GM19043 (cell line): ENCODE measurements at regions not wholly inside any gene's neighbourhood (a gene's known extent, or its start where the extent isn't known, plus 50 kb on each side); places are given as distances from the start of the nearest gene placed in this dataset.

Experiments
- ATAC-seq: cut with Tn5 transposase; IDR thresholded peaks from one replicate; pipeline ENCODE4 v1.9.1; 2021; ENCODE audit warnings: low read depth; ENCODE audit not compliant: unreplicated experiment

- no peak for ATAC-seq
Observed at GRCh38 chr20:47872341-47872740, 87.1 kb upstream of the SULF2 start.

GRCh38 chr20:47870475-47870874, 85.2 kb upstream of the SULF2 start:
- ATAC-seq: no peak

- no peak for ATAC-seq
Observed at GRCh38 chr20:47868744-47869143, 83.5 kb upstream of the SULF2 start.

- ATAC-seq: no peak
Observed at GRCh38 chr20:47868236-47868635, 83.0 kb upstream of the SULF2 start.

DNA sequence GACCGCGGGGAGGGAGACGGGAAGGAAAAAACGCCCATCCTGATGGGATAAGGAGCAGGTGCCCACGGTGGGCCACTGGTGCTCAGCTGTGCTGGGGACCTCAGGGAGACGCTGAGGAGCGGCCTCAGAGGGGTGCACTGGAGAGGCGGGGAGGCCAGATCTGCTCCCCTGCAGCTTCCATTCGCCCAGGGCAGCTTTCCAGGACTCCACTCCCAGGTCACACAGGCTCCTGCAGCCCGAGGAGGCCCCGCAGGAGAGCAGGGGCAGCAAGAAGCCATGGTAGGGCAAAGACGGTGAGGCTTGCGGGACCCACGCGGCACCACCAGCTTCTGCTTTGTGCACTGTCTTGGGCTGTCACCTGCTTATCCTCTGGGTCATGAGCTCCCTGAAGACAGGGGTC, 82.5 kb upstream of the SULF2 start:
- ATAC-seq: no peak

GRCh38 chr20:47866480-47866879, 81.2 kb upstream of the SULF2 start:
- ATAC-seq: no peak

DNA sequence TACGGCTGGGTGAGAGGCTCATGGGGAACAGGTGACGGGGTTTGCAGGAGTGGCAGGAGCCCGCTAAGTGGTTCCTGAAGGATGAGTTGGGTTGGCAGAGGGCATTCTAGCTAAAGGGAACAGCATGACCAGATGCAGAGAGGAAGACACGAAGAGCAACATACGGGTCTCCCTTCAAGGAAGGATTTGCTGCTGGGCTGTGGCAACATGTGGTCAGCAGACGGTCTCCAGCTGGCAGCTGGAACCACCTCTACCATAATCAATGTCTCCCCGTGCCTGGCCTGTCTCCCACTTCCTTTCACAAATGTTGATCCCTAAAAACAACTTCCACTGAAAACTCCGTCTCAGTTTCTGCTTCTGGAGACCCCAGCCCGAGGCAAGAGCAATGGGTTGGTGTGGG, 80.6 kb upstream of the SULF2 start:
- no peak for ATAC-seq

DNA sequence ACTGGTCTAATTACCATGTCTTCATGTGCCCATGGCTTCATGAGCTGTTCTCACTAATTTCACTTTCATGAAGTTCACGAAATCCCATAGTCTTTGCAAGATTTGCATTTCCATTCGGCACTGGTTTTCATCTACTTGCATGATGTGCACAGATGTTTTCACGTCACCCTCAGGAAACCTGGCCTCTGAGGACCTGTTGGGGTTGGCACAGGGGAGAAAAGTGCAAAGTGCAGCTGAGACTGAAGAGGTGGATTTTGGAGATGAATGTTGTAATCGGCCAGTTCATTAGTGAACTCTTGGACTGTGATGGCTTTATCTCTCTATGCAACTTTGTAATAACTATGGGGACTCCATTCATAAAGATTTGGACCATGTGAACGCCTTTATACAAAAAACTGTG, 80.2 kb upstream of the SULF2 start:
- ATAC-seq: no peak

DNA sequence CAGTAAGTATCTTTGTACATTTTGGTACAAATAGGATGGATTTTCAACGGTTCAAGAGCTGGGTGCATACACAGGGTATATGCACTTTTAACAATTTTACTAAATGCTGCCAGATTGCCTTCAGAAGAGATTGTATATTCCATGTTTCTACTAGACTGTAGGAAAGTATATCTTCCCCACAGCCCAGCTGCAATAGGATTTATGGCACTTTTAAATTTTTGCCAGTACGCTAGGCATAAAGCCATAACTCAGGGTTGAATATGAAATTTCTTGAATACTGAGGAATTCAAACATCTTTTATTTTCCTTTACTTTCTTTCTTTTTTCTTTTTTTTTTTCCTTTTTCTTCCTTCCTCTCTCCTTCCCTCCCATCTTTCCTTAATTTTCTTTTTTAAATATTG, 78.7 kb upstream of the SULF2 start:
- ATAC-seq: no peak

DNA sequence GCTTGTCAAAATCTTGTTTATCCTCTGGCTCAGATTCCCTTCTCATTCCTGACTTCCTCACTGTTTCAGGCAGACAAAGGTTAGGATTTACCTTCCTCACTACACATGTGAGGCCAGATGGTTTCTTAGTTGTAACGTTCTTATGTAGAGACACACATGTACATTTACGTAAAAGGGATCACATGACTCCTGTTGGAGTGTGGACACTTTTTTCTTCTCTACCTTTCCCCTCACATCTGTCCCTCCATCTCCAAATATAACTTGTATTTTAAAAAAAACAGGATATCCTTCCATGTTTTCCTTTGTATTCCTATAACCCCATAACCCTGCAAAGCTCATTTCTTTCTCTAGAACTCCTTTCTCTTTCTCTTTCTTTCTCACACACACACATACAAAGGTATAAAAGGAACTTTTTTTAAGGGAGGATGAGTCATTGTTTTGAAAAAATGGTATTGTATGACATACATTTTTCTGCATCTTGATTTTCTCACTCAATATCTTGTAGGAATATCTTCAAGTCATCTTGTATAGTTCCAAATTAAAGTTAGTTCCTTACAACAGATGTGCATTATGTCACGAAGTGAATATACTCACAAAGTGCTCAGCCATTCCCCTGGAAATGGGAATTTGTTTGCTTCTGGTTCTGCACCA, 78.2 kb upstream of the SULF2 start:
- ATAC-seq: no peak

DNA sequence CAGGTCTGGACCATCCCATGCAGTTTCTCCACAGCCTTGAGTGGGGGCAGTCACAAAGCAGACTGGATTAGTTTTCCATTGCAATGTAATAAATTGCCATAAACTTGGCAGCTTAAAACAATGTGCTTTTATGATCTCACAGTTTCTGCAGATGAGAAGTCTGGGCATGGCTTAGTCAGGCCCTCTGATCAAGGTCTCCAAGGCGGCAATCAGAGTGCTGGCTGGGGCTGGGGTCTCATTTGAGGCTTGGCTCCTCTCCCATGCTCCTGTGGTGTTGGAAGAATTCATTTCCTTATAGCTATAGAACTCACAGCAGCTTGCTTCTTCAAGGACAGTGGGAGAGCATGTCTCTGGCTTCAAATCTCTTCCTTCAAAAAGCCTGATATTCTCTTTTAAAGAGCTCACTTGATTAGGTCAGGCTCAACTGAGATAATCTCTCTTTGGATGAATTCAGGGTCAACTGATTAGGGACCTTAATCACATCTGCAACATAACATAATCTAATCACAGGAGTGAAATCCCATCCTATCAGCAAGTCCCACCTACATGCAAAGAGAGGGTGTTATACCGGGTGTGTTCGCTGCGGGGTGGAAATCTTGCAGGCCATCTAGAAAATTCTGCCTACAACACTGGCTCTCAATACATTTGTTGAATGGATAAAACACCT, 77.4 kb upstream of the SULF2 start:
- ATAC-seq: no peak

GRCh38 chr20:47861116-47861515, 75.8 kb upstream of the SULF2 start:
- no peak for ATAC-seq

DNA sequence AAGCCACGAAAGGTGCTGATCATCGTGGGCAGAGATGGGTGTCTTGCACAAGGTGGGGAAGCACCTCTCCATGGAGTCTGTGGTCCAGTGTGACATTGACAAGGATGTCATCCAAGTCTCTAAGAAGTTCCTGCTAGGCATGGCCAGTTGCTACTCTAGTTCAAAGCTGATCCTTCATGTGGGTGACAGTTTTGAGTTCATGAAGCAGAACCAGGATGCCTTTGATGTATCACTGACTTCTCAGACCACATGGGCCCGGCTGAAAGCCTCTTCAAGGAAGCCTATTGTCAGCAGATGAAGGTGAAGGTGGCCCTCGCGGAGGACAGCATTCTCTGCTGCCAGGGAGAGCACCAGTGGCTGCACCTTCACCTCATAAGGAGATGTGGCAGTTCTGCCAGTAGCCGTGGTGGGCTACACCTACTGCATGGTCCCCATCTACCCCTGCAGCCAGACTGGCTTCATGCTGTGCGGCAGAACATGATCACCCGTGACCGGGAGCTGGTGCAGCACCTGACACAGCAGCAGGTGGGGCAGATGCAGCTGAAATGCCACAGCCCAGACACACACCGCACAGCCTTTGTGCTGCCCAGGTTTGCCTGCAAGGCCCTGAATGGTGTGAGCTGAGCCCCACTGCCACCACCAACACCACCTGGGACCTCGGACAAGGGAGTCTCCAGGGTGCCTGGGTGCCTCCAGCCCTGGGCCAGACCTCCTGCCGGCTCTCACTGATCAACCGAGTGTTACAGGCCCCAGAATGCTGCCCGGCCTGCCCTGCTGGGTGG, 75.0 kb upstream of the SULF2 start:
- no peak for ATAC-seq

DNA sequence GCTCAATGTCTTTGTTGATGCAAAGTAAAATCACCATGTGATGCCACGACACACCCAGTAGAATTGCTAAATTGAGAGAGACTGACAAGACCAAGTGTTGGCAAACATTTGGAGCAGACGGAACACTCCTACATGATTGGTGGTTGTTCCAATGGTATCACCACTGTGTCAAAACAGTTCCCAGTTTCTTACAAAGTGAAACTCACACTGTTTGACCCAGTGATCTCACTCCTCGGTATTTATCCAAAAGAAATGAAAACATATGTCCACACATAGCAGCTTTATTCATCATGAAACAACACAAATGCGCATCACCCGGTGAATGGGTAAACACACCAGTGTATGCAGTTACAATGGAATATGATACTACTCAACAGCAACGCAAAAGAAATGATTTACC, 74.0 kb upstream of the SULF2 start:
- no peak for ATAC-seq

- ATAC-seq: no peak
Observed at GRCh38 chr20:47857569-47858464, 72.5 kb upstream of the SULF2 start.

DNA sequence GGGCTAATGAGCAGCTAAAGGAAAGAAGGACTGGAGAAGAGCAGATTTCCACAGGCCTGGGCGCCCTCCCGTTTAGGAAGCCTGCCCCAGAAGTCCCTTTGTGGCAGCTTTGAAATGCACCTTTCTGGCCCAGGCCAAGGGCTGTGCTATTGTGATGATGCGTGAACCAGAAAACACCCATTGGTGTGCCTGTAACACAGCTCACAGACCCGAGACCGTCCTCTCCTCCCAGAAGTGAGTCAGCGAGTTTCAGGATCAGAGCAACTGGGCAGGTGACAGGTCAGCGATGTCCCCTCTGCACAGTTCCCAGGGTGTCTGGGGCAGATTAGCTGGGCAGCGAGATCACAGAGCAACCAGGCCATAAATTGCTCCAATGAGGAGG, 71.9 kb upstream of the SULF2 start:
- ATAC-seq: no peak

DNA sequence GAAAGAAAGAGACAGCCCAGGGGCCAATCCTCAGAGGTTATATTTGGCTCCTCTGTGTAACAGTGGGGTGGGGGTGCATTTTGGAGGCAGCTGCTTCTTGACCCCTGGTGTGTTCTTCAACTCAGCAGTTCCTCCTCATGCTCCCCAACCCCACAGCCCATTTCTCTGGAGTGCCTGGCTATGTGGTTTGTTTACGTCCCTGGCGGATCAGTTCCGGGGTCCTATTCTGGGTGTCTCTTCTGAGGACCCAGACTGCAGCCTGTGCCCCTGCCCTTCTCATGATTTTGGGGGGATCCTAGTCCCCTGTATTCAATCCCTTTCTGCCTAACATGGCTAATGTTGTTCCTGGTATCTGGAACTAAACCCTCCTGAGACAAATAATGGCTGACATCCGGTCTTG, 70.5 kb upstream of the SULF2 start:
- no peak for ATAC-seq

GRCh38 chr20:47854687-47855212, 69.5 kb upstream of the SULF2 start:
- no peak for ATAC-seq

DNA sequence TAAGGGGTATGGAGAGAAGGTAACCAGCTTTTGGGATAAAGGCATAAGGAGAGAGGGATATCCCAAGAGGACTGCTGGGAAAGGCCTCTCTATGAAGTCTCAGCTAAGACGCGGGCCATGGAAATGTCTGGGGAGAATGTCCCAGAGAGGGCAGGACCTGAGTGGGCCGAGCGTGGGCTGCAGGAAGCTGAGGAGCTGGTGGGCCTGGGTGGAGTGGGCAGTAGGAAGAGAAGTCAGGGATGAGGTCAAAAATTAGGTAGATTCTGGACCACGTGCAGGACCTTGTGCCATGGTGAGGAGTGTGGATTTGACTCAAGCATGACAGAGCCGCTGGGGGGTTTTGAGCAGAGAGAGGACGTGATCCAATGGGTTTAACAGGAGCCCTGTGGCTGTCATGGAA, 66.5 kb upstream of the SULF2 start:
- no peak for ATAC-seq

DNA sequence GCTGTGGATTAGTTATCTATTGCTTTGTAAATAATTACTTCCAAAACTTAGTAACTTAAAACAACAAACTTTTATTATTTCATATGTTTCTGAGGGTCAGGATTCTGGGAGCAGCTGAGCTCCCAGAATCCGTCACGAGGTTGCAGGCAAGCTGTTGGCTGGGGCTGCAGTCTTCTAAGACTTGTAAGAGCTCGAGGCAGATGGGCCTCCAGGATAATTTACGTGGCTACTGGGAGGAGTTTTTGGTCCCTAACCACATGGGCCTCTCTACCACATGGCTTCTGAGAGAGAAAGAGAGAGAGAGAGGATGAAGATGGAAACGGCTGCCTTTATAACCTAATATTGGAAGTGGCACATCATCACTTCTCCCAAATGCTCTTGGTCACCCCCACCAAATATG, 64.9 kb upstream of the SULF2 start:
- ATAC-seq: no peak

DNA sequence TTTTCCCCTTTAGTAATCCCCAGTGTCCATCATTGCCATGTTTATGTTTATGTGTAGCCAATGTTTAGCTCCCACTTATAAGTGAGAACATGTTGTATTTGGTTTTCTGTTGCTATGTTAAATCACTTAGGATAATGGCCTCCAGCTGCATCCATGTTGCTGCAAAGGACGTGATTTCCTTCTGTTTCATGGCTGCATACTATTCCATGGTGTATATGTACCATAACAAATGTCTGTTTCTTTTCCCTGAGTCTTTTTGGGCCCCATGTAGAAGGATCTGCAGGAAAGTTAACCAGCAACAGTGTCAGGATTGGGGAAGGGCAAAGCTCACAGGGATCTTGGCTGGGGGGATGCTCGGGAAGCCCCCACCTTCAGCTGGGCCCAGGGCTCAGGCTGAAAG, 64.3 kb upstream of the SULF2 start:
- ATAC-seq: no peak
